ENCODE measurements at regions not wholly inside any gene's neighbourhood (a gene's known extent, or its start where the extent isn't known, plus 50 kb on each side); places are given as distances from the start of the nearest gene placed in this dataset.

- Histone ChIP-seq H2AFZ (ENCODE audit: low read depth, low read length, poor library complexity, severe bottlenecking) (no peak overlapping the region), H3K9ac (ENCODE audit: low read length) (no peak overlapping the region), H3K4me3 (replicated peaks in 1 of 2; ENCODE audit: low read depth in 1 of 2, low read length in 2 of 2) (no peak overlapping the region), H4K20me1 (ENCODE audit: insufficient read depth) (no peaks in the 10 kb centered on the region; the same call in 1 of the 2 replicates), H3K4me1 (ENCODE audit: control insufficient read depth in 1 of 2, insufficient read depth in 2 of 2, low read length in 2 of 2) (no peaks in the 10 kb centered on the region), H3K27me3 (ENCODE audit: insufficient read depth, low read length) (no peaks in the 10 kb centered on the region), H3K36me3 (ENCODE audit: control insufficient read depth in 1 of 2, insufficient read depth in 2 of 2, low read length in 2 of 2) (no peaks in the 10 kb centered on the region), H3K4me2 (ENCODE audit: low read length) (no peak overlapping the region), H3K9me2 (ENCODE audit: insufficient read depth) (no peaks in the 10 kb centered on the region), H3K9me3 (ENCODE audit: control insufficient read depth in 1 of 2, insufficient read depth in 1 of 2, low read depth in 1 of 2, low read length in 2 of 2) (no peaks in the 10 kb centered on the region), H3K79me2 (ENCODE audit: insufficient read depth, low read length) (no peaks in the 10 kb centered on the region), H3K27ac (ENCODE audit: low read depth, low read length) (no peak overlapping the region)
- CTCF ChIA-PET: no interaction called here
- POLR2A ChIA-PET: no interaction called here
- DNase-seq (ENCODE audit: low read depth, low spot score): no peak
- no TSS peak for BruUV-seq (replicated peaks)
- intact Hi-C loops (cut with micrococcal nuclease): no loop called here
- RAD21 ChIA-PET (ENCODE audit: low non-redundant PET in 1 of 2, low total read pairs in 2 of 2, uncharacterized antibody in 2 of 2, unreplicated experiment in 2 of 2): no interaction called here
- TF ChIP-seq ZBTB33 (IDR thresholded peaks at IDR 0.05; ENCODE audit: extremely low read depth, insufficient replicate concordance, low read length): no peak
- no peak for TF ChIP-seq CTCF (IDR thresholded peaks at IDR 0.05 in 2 of 3, conservative IDR thresholded peaks at IDR 0.05 in 1 of 3; ENCODE audit: borderline replicate concordance in 1 of 3, insufficient read depth in 1 of 3, low read depth in 2 of 3, low read length in 2 of 3)
- no peak for TF ChIP-seq EZH2 (IDR thresholded peaks at IDR 0.05)
- TF ChIP-seq SIN3A (IDR thresholded peaks at IDR 0.05; ENCODE audit: low read depth): no peak
- TF ChIP-seq SP1 (IDR thresholded peaks at IDR 0.05; ENCODE audit: low read depth): no peak
- no peak for TF ChIP-seq YY1 (IDR thresholded peaks at IDR 0.05; ENCODE audit: extremely low read depth, insufficient replicate concordance, low read depth, low read length)
- no peak for TF ChIP-seq JUND (IDR thresholded peaks at IDR 0.05)
- TF ChIP-seq SRF (IDR thresholded peaks at IDR 0.05; ENCODE audit: low read depth): no peak
- no peak for TF ChIP-seq EZH2phosphoT487 (IDR thresholded peaks at IDR 0.05; ENCODE audit: borderline replicate concordance)
- no peak for TF ChIP-seq REST (IDR thresholded peaks at IDR 0.05; ENCODE audit: low read depth)
- TF ChIP-seq CBX3 (IDR thresholded peaks at IDR 0.05; ENCODE audit: low read depth): no peak
- no peak for TF ChIP-seq ZNF274 (IDR thresholded peaks at IDR 0.05; ENCODE audit: low read depth, low read length)
- TF ChIP-seq CEBPB (IDR thresholded peaks at IDR 0.05; ENCODE audit: low read depth): no peak
- no peak for TF ChIP-seq ZFX (IDR thresholded peaks at IDR 0.05)
- no peak for TF ChIP-seq POLR2AphosphoS5 (IDR thresholded peaks at IDR 0.05; ENCODE audit: low read depth, low read length)
- TF ChIP-seq POLR2A (IDR thresholded peaks at IDR 0.05; ENCODE audit: borderline replicate concordance, extremely low read depth, insufficient read depth, insufficient read length): no peak
- no peak for TF ChIP-seq EGR1 (IDR thresholded peaks at IDR 0.05; ENCODE audit: low read depth)
- no peak for TF ChIP-seq MAX (IDR thresholded peaks at IDR 0.05)
- no peak for TF ChIP-seq ELF1 (IDR thresholded peaks at IDR 0.05; ENCODE audit: borderline replicate concordance, low read depth)
- TF ChIP-seq ATF3 (IDR thresholded peaks at IDR 0.05): no peak
- ATAC-seq: no peak
Measured at GRCh38 chr7:84845971-84846370, 340.9 kb downstream of the SEMA3D start.

All from HCT116 (cell line).